ENCODE measurements at regions not wholly inside any gene's neighbourhood (a gene's known extent, or its start where the extent isn't known, plus 50 kb on each side); places are given as distances from the start of the nearest gene placed in this dataset.

DNA sequence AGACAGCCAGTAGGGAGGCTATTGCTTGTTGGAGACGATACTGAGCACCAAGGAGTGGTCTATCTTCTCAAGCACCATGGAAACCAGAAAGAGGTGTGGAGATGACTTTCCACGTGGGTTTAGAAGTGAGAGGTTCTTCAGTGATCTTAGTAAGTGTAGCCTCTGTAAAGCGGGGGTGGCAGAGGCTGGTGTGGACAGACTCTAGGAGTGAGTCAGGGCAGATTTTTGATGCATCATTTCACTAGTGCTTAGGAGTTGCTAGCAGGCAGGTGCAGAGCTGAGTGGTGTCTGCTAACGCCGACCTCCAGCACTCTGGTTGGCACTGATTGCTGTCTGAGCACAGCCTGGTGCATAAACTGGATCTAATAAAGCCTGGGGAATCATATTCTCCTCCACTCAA is 78.4 kb upstream of the ADO start:
- TF ChIP-seq CTCF (IDR thresholded peaks at IDR 0.05; ENCODE audit: low read length): no peak
- no peak for TF ChIP-seq EZH2 (IDR thresholded peaks at IDR 0.05; ENCODE audit: borderline replicate concordance, low read length)

Data from OCI-LY1 (cell line).